Subcutaneous abdominal adipose tissue (tissue), 5 donors: ENCODE measurements at regions not wholly inside any gene's neighbourhood (a gene's known extent, or its start where the extent isn't known, plus 50 kb on each side); places are given as distances from the start of the nearest gene placed in this dataset.

ENCODE experiments used
- H3K27ac ChIP-seq: one replicate; pipeline ENCODE4 v1.7.0; 2013; ENCODE audit warnings: low read depth, mild to moderate bottlenecking, inconsistent platforms, low read length, moderate library complexity
- H3K27me3 ChIP-seq, 5 donors: one replicate each; pipeline ENCODE4 v1.7.0; 2013; ENCODE audit warnings: low read length in 5 of 5, inconsistent platforms in 1 of 5; ENCODE audit not compliant: control insufficient read depth in 5 of 5, insufficient read depth in 4 of 5
- H3K36me3 ChIP-seq, 5 donors: one replicate each; pipeline ENCODE4 v1.7.0; 2013; ENCODE audit warnings: low read length in 5 of 5; ENCODE audit not compliant: control insufficient read depth in 5 of 5, insufficient read depth in 5 of 5
- H3K4me1 ChIP-seq, 5 donors: one replicate each; pipeline ENCODE4 v1.7.0; 2013; ENCODE audit warnings: low read length in 5 of 5, mild to moderate bottlenecking in 3 of 5, moderate library complexity in 1 of 5; ENCODE audit not compliant: control insufficient read depth in 5 of 5, insufficient read depth in 5 of 5
- H3K4me3 ChIP-seq, 5 donors: one replicate each; pipeline ENCODE4 v1.7.0; 2013; ENCODE audit warnings: low read length in 5 of 5, low read depth in 1 of 5
- H3K9ac ChIP-seq, 5 donors: one replicate each; pipeline ENCODE4 v1.7.0; 2013; ENCODE audit warnings: low read length in 5 of 5, mild to moderate bottlenecking in 4 of 5, moderate library complexity in 3 of 5
- H3K9me3 ChIP-seq, 5 donors: one replicate each; pipeline ENCODE4 v1.7.0; 2013; ENCODE audit warnings: low read length in 5 of 5; ENCODE audit not compliant: control insufficient read depth in 5 of 5
- donor health status: healthy.
- donor health status: healthy.
- donor health status: healthy.
- donor health status: healthy.
- donor health status: healthy.

DNA sequence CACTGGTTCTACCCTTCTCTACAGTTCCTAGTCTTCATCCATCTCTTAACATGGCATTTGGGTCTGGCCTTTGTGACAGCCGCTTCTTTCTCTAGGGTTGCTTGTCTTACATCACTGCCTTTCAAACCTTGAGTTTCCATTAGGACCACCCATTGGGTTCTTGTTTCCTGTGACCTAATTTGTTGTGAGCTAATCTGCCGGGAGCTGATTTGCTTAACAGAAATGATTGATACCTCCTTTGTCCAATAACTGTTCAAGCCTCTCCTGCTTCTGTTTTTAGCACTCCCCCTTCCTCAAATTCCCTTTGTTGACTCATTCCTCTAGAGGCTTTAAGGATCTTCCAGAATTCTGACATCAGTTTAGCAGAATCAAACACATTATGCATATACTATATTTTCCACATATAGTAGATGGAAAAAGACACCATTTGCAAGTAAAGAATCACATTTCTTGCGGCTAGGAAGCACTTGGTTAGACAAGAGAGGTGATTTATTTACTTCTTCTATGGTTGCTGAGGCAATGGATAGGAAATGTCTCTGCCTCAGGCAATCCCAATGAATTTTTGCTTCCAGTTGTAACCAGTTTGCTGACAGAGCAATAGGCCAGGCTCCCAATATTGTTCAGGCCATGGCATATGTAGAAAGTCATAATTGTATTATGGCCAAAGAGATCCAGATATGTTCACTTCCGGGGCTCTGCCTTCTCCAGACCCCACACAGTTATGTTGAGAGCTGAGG lies 130.7 kb downstream of the SNX19 start:
- peaks cover 0 to 8% (median 3%) of the 10 kb centered on the region in 5 donors for H3K9me3 ChIP-seq
- no peaks in the 10 kb centered on the region for H3K27me3 ChIP-seq
- H3K36me3 ChIP-seq: no peaks in the 10 kb centered on the region
- H3K9ac ChIP-seq: no peak overlapping the region
- no peak overlapping the region for H3K27ac ChIP-seq
- peaks cover 0 to 18% (median 15%) of the 10 kb centered on the region in 5 donors for H3K4me1 ChIP-seq
- no peak overlapping the region for H3K4me3 ChIP-seq

DNA sequence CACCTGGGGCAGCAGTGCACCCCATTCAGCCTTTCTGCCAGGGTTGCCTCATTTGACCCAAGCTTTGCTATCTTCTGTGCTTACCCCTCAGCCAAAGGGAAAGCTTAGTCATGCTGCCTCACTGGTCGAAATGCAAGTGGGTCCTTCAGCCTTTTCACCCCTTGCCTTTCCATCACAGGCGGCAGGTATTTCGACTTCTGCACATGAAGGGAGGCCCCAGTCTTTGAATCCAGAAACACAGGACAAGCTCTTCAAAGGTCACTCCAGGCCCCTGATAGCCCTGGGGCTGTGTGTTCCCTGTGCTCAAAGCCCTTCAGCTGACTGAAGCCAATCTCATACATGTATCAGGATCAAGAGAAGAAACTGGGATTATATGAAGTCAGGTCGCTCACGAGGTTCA lies 129.7 kb downstream of the SNX19 start:
- H3K9me3 ChIP-seq: peaks cover 0 to 12% (median 5%) of the 10 kb centered on the region in 5 donors
- no peaks in the 10 kb centered on the region for H3K27me3 ChIP-seq
- H3K4me3 ChIP-seq: no peak overlapping the region
- peaks cover 0 to 16% (median 15%) of the 10 kb centered on the region in 5 donors for H3K4me1 ChIP-seq
- no peak overlapping the region for H3K9ac ChIP-seq
- no peak overlapping the region for H3K27ac ChIP-seq
- H3K36me3 ChIP-seq: no peaks in the 10 kb centered on the region

- Histone ChIP-seq H3K9ac (no peak overlapping the region), H3K4me1 (peaks cover 0 to 14% (median 13%) of the 10 kb centered on the region in 5 donors), H3K27ac (no peak overlapping the region), H3K36me3 (no peaks in the 10 kb centered on the region), H3K27me3 (no peaks in the 10 kb centered on the region), H3K4me3 (no peak overlapping the region), H3K9me3 (peaks cover 0 to 12% (median 5%) of the 10 kb centered on the region in 5 donors)
Measured at GRCh38 chr11:130787092-130787616, 129.1 kb downstream of the SNX19 start.

DNA sequence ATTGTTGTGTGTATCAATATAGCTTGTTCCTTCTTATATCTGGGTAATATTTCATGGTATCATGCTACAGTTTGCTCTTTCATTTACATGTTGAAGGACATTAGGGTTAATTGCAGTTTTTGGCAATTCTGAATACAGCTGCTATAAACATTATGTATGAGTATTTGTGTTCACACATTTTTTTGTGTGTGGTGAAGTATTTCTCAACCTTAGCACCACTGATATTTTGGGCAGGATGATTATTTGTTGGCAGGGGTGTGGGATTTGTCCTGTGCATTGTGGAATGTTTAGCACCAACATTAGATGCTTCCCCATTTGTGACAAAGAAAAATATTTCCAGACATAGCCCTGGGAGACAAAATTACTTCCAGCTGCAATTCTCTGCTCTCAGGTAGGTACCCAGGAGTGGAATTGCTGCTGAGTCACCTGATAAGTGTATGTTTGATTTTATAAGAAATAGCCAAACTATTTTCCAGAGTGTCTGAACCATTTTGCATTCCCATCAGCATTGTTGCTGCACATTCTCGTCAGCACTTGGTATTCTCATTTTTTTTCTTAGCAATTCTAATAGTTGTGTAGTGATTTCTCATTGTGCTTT lies 128.2 kb downstream of the SNX19 start:
- Histone ChIP-seq H3K27ac (no peak overlapping the region), H3K4me1 (peaks cover 0 to 5% (median 4%) of the 10 kb centered on the region in 5 donors), H3K9ac (no peak overlapping the region), H3K36me3 (no peaks in the 10 kb centered on the region), H3K27me3 (no peaks in the 10 kb centered on the region), H3K9me3 (peaks cover 0 to 12% (median 5%) of the 10 kb centered on the region in 5 donors), H3K4me3 (no peak overlapping the region)

GRCh38 chr11:130789056-130789640 lies 127.1 kb downstream of the SNX19 start:
- Histone ChIP-seq H3K27ac (no peak overlapping the region), H3K4me1 (no peaks in the 10 kb centered on the region), H3K9me3 (peaks cover 0 to 12% (median 5%) of the 10 kb centered on the region in 5 donors), H3K4me3 (no peak overlapping the region), H3K36me3 (no peaks in the 10 kb centered on the region), H3K27me3 (no peaks in the 10 kb centered on the region), H3K9ac (no peak overlapping the region)

DNA sequence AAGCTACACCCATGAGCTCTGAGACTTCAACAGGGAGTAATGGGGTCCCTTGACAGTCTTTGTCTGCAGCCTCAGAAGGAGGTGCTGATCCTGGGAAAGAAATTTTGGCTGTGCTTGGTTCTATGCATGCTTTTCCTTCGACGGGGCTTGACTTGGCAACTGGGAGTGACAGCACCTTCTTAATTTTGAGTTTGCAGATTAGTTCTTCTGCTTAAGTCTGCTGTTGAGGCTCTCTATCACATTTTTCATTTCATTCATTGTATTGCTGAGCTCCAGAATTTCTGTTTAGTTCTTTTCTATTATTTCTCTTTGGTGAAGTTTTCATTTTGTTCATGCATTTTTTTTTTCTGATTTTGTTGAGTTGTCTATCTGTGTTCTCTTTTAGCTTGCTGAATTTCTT lies 125.6 kb downstream of the SNX19 start:
- no peaks in the 10 kb centered on the region for H3K4me1 ChIP-seq
- H3K27ac ChIP-seq: no peak overlapping the region
- no peak overlapping the region for H3K9ac ChIP-seq
- H3K9me3 ChIP-seq: peaks cover 0 to 12% (median 5%) of the 10 kb centered on the region in 5 donors
- H3K27me3 ChIP-seq: no peaks in the 10 kb centered on the region
- H3K4me3 ChIP-seq: no peak overlapping the region
- H3K36me3 ChIP-seq: no peaks in the 10 kb centered on the region

- H3K4me1 ChIP-seq: no peaks in the 10 kb centered on the region
- H3K9ac ChIP-seq: no peak overlapping the region
- H3K36me3 ChIP-seq: no peaks in the 10 kb centered on the region
- H3K9me3 ChIP-seq: peaks cover 0 to 12% (median 5%) of the 10 kb centered on the region in 5 donors
- no peaks in the 10 kb centered on the region for H3K27me3 ChIP-seq
- no peak overlapping the region for H3K27ac ChIP-seq
- H3K4me3 ChIP-seq: no peak overlapping the region
Measured at GRCh38 chr11:130792772-130793171, 123.5 kb downstream of the SNX19 start.

DNA sequence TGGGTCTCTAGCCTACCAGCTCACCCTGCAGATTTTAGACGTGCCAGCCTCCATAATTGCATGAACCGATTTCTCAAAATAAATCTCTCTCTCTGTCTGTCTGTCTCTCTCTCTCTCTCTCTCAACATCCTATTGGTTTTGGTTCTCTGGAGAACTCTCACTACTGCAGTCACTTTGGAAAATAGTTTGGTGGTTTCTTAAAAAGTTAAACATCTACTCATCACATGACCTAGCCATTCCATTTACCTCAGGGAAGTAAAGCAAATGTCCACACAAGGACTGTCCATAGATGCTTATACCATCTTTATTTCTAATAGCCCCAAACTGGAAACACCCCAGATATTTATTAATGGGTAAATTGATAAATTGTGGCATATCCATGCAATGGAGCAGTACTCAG lies 119.5 kb downstream of the SNX19 start:
- Histone ChIP-seq H3K4me3 (no peak overlapping the region), H3K9me3 (peaks cover 0 to 3% (median 0%) of the 10 kb centered on the region in 5 donors), H3K36me3 (no peaks in the 10 kb centered on the region), H3K4me1 (no peaks in the 10 kb centered on the region), H3K27me3 (no peaks in the 10 kb centered on the region), H3K9ac (no peak overlapping the region), H3K27ac (no peak overlapping the region)

DNA sequence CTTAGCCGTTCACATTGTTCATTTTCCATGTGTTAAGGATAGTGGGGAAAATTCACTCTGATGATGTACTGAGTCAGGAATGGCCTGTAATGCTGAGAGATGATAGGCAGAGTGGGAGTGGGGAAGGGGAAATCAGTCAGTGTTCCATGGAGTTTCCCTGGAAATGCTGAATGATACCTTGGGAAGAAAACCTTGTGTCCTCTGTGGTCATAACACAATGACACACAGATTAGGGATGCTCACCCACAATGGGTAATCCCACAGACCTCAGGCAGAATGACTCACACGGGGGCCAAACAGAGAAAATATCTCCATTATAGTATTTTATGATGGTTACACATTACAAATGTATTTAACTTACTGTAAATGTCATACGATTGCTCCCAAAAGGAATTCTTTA lies 118.0 kb downstream of the SNX19 start:
- Histone ChIP-seq H3K27ac (no peak overlapping the region), H3K4me1 (no peaks in the 10 kb centered on the region), H3K36me3 (no peaks in the 10 kb centered on the region), H3K27me3 (no peaks in the 10 kb centered on the region), H3K9ac (no peak overlapping the region), H3K4me3 (no peak overlapping the region), H3K9me3 (peaks cover 0 to 3% (median 0%) of the 10 kb centered on the region in 5 donors)

DNA sequence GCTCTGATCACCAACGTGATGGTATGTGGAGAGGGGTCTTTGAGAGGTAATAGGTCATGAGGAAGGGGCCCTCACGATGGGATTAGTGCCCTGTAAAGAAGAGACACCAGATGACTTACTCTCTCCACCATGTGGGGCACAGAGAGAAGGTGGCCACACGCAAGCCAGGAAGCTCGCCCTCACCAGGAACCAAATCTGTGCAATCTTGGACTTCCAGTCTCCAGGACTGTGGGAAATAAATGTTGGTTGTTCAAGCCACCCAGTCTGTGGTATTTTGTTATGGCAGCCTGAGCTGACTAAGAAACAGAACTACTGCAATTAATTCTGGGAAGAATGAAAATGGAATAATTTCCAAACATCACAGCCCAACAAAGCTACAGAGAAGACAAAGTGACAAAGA lies 117.5 kb downstream of the SNX19 start:
- peaks cover 0 to 3% (median 0%) of the 10 kb centered on the region in 5 donors for H3K9me3 ChIP-seq
- H3K27ac ChIP-seq: no peak overlapping the region
- no peak overlapping the region for H3K9ac ChIP-seq
- no peaks in the 10 kb centered on the region for H3K27me3 ChIP-seq
- H3K36me3 ChIP-seq: no peaks in the 10 kb centered on the region
- H3K4me3 ChIP-seq: no peak overlapping the region
- H3K4me1 ChIP-seq: no peaks in the 10 kb centered on the region
